ENCODE measurements at regions not wholly inside any gene's neighbourhood (a gene's known extent, or its start where the extent isn't known, plus 50 kb on each side); places are given as distances from the start of the nearest gene placed in this dataset.

DNA sequence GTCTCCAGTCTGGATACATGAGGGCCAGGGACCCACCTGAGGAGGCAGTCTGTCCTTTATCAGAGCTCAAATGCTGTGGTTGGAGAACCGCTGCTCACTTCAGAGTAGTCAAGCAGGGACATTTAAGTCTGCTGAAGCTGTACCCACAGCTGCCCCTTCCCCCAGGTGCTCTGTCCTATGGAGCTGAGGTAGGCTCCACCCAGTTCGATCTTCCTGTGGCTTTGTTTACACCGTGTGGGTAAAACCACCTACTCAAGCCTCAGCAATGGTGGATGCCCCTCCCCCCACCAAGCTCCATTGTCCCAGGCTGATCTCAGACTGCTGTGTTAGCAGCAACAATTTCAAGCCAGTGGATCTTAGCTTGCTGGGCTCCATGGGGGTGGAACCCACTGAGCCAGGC, 731.4 kb upstream of the HS6ST1 start:
- H3K79me2 ChIP-seq (ENCODE audit: control insufficient read depth, low read length), result no peaks in the 10 kb centered on the region
- no peak for TF ChIP-seq EZH2phosphoT487 (IDR thresholded peaks at IDR 0.05; ENCODE audit: borderline replicate concordance, low read length)
- TF ChIP-seq, protein P1, sequence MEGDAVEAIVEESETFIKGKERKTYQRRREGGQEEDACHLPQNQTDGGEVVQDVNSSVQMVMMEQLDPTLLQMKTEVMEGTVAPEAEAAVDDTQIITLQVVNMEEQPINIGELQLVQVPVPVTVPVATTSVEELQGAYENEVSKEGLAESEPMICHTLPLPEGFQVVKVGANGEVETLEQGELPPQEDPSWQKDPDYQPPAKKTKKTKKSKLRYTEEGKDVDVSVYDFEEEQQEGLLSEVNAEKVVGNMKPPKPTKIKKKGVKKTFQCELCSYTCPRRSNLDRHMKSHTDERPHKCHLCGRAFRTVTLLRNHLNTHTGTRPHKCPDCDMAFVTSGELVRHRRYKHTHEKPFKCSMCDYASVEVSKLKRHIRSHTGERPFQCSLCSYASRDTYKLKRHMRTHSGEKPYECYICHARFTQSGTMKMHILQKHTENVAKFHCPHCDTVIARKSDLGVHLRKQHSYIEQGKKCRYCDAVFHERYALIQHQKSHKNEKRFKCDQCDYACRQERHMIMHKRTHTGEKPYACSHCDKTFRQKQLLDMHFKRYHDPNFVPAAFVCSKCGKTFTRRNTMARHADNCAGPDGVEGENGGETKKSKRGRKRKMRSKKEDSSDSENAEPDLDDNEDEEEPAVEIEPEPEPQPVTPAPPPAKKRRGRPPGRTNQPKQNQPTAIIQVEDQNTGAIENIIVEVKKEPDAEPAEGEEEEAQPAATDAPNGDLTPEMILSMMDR (IDR thresholded peaks at IDR 0.05; ENCODE audit: low read depth, low read length, poor library complexity, severe bottlenecking), result no peak
- H3K9me3 ChIP-seq (ENCODE audit: control insufficient read depth, insufficient read depth, low read length), result no peaks in the 10 kb centered on the region
- no peaks in the 10 kb centered on the region for H3K36me3 ChIP-seq (ENCODE audit: control insufficient read depth, low read length)
- H4K20me1 ChIP-seq (ENCODE audit: control insufficient read depth, insufficient read depth, low read depth, low read length), result no peaks in the 10 kb centered on the region
- no peak overlapping the region for H3K4me3 ChIP-seq (ENCODE audit: low read length)
- H3K27me3 ChIP-seq (ENCODE audit: control insufficient read depth, low read length), result no peaks in the 10 kb centered on the region
- H3F3A ChIP-seq (ENCODE audit: control insufficient read depth, insufficient read depth), result no peaks in the 10 kb centered on the region
- no peak overlapping the region for H3K4me2 ChIP-seq (ENCODE audit: low read length)
- no peak overlapping the region for H3K27ac ChIP-seq (ENCODE audit: low read depth, low read length)
- peaks cover 5% of the 10 kb centered on the region for H3K4me1 ChIP-seq (ENCODE audit: control insufficient read depth, low read length)
- no peaks in the 10 kb centered on the region for H3K9me2 ChIP-seq (replicated peaks; ENCODE audit: control insufficient read depth, low read length)

DNA sequence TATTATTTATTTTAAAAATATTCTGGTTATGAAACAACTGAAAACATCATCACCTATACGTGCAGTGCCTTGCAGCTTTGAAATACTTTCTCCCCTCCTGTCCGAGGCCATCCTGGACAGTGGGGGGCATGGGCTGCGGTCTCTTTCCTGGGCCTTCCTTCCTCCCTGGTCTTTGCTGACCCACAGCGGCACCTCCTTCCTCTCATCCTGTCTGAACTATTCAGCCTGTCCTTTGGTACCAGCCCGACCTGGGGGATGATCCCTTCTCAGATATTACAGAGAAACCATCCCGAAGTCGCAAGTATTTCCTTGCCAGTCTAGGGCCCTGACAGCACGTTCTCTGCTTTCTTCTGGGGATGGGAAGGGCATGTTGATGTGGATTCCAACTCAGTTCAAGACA, 736.6 kb upstream of the HS6ST1 start:
- no peak overlapping the region for H3K4me2 ChIP-seq (ENCODE audit: low read length)

DNA sequence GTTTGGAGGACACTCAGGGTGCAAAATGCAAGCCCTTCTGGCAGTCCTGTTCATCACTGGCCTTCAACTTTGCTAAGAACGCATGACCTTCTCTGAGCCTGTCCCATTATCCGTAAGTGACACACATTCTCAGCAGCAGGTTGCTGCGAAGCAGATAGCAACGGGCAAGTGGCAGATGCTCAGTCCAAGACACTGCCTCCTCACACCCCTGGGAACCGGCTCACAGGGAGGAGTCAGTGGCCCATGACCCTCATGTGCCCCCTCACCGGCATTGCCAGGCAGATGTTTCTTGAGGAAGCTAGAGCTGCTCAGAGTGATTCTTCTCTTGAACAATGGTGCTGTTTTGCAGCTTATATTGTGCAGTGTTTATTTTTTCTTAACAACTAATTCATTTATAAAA, 737.2 kb upstream of the HS6ST1 start:
- Histone ChIP-seq H3K36me3 (ENCODE audit: control insufficient read depth, low read length) (no peaks in the 10 kb centered on the region), H3K9me3 (ENCODE audit: control insufficient read depth, insufficient read depth, low read length) (no peaks in the 10 kb centered on the region), H3K9me2 (replicated peaks; ENCODE audit: control insufficient read depth, low read length) (no peaks in the 10 kb centered on the region), H3K4me2 (ENCODE audit: low read length) (no peak overlapping the region), H3K4me1 (ENCODE audit: control insufficient read depth, low read length) (peaks cover 5% of the 10 kb centered on the region), H3K27ac (ENCODE audit: low read depth, low read length) (no peak overlapping the region), H3K79me2 (ENCODE audit: control insufficient read depth, low read length) (no peaks in the 10 kb centered on the region), H3K27me3 (ENCODE audit: control insufficient read depth, low read length) (no peaks in the 10 kb centered on the region), H3F3A (ENCODE audit: control insufficient read depth, insufficient read depth) (no peaks in the 10 kb centered on the region), H4K20me1 (ENCODE audit: control insufficient read depth, insufficient read depth, low read depth, low read length) (no peaks in the 10 kb centered on the region), H3K4me3 (ENCODE audit: low read length) (no peak overlapping the region)
- TF ChIP-seq EZH2phosphoT487 (IDR thresholded peaks at IDR 0.05; ENCODE audit: borderline replicate concordance, low read length), result no peak
- TF ChIP-seq, protein P1 (IDR thresholded peaks at IDR 0.05; ENCODE audit: low read depth, low read length, poor library complexity, severe bottlenecking), result no peak

More for the DNA sequence above, 736.6 kb upstream of the HS6ST1 start:
- Histone ChIP-seq H3K79me2 (ENCODE audit: control insufficient read depth, low read length) (no peaks in the 10 kb centered on the region), H3K9me2 (replicated peaks; ENCODE audit: control insufficient read depth, low read length) (no peaks in the 10 kb centered on the region), H4K20me1 (ENCODE audit: control insufficient read depth, insufficient read depth, low read depth, low read length) (no peaks in the 10 kb centered on the region), H3K27me3 (ENCODE audit: control insufficient read depth, low read length) (no peaks in the 10 kb centered on the region), H3K9me3 (ENCODE audit: control insufficient read depth, insufficient read depth, low read length) (no peaks in the 10 kb centered on the region), H3K27ac (ENCODE audit: low read depth, low read length) (no peak overlapping the region), H3K4me3 (ENCODE audit: low read length) (no peak overlapping the region), H3K4me1 (ENCODE audit: control insufficient read depth, low read length) (peaks cover 5% of the 10 kb centered on the region), H3F3A (ENCODE audit: control insufficient read depth, insufficient read depth) (no peaks in the 10 kb centered on the region), H3K36me3 (ENCODE audit: control insufficient read depth, low read length) (no peaks in the 10 kb centered on the region)
- TF ChIP-seq EZH2phosphoT487 (IDR thresholded peaks at IDR 0.05; ENCODE audit: borderline replicate concordance, low read length), result no peak
- TF ChIP-seq, protein P1 (IDR thresholded peaks at IDR 0.05; ENCODE audit: low read depth, low read length, poor library complexity, severe bottlenecking), result no peak

Data from DOHH2 (cell line).